K562 (cell line): ENCODE measurements at regions not wholly inside any gene's neighbourhood (a gene's known extent, or its start where the extent isn't known, plus 50 kb on each side); places are given as distances from the start of the nearest gene placed in this dataset.

Experiments used
- ADNP ChIP-seq: fragments of 200-800 bp; sonication (Bioruptor generic); IDR thresholded peaks from 2 replicates; pipeline ENCODE4 v1.6.1; 2016; ENCODE audit warnings: missing genetic modification characterization, missing compliant biosample characterization
- TF ChIP-seq, protein P1 (sequence below): fragments of 250-450 bp; sonication (Bioruptor Pico); IDR thresholded peaks from 2 replicates; pipeline ENCODE4 v1.4.0; 2020; ENCODE audit warnings: mild to moderate bottlenecking

DNA sequence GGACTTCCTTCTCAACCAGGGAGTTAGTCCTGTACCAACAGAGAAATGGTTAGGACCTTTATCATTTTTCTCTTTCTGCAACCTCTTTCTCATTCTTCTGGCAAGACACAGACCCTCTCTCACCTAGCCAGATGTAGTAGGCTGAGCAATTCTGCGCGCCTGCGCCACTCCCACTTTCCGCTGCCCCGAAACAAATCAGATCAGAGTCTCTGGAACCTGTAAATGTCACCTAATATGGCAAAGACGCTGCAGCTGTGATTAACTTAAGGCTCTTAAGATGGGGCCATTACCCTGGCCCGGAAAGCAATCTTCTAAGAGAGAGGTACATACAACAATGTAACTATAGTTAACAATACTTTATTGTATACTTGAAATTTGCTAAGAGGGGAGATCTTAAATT lies 94.3 kb upstream of the ASIC2 start:
- TF ChIP-seq, protein P1, sequence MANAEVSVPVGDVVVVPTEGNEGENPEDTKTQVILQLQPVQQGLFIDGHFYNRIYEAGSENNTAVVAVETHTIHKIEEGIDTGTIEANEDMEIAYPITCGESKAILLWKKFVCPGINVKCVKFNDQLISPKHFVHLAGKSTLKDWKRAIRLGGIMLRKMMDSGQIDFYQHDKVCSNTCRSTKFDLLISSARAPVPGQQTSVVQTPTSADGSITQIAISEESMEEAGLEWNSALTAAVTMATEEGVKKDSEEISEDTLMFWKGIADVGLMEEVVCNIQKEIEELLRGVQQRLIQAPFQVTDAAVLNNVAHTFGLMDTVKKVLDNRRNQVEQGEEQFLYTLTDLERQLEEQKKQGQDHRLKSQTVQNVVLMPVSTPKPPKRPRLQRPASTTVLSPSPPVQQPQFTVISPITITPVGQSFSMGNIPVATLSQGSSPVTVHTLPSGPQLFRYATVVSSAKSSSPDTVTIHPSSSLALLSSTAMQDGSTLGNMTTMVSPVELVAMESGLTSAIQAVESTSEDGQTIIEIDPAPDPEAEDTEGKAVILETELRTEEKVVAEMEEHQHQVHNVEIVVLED (CRISPR knock-in tag): no peak
- no peak for TF ChIP-seq ADNP (tag)
